H1 (cell line): ENCODE measurements at regions not wholly inside any gene's neighbourhood (a gene's known extent, or its start where the extent isn't known, plus 50 kb on each side); places are given as distances from the start of the nearest gene placed in this dataset.

ENCODE experiments used
- ATF3 ChIP-seq: IDR thresholded peaks from 2 replicates; pipeline ENCODE4 v1.6.1; 2011; ENCODE audit warnings: low read depth, mild to moderate bottlenecking, low read length; ENCODE audit not compliant: insufficient read depth
- CHD1 ChIP-seq: IDR thresholded peaks from 2 replicates; pipeline ENCODE4 v1.6.1; 2012; ENCODE audit warnings: low read depth, low read length, improper control_type of control experiment
- CHD2 ChIP-seq: IDR thresholded peaks from 2 replicates; pipeline ENCODE4 v1.6.1; 2012; ENCODE audit warnings: low read length, improper control_type of control experiment
- GABPA ChIP-seq: IDR thresholded peaks from 2 replicates; pipeline ENCODE4 v1.6.1; 2011; ENCODE audit warnings: mild to moderate bottlenecking, low read length, moderate library complexity, borderline replicate concordance; ENCODE audit not compliant: insufficient read depth
- GTF2F1 ChIP-seq: IDR thresholded peaks from 2 replicates; pipeline ENCODE4 v1.6.1; 2012; ENCODE audit warnings: low read depth, low read length, improper control_type of control experiment, borderline replicate concordance
- HDAC2 ChIP-seq, 2 experiments: fragments of 300-600 bp in 1 of 2; sonication (generic) in 1 of 2; IDR thresholded peaks; 2 replicates each; pipeline ENCODE4 v1.6.1; 2011 to 2012; ENCODE audit warnings: low read depth in 2 of 2, low read length in 2 of 2, mild to moderate bottlenecking in 2 of 2, moderate library complexity in 2 of 2, borderline replicate concordance in 1 of 2, inconsistent platforms in 1 of 2
- KDM4A ChIP-seq: IDR thresholded peaks from one replicate; pipeline ENCODE4 v1.7.1; 2012; ENCODE audit warnings: low read depth, mild to moderate bottlenecking, moderate library complexity, low read length, inconsistent platforms; ENCODE audit not compliant: severe bottlenecking
- PHF8 ChIP-seq: fragments of 200-600 bp; sonication (generic); conservative IDR thresholded peaks from 2 replicates; pipeline ENCODE4 v1.7.1; 2012; ENCODE audit warnings: low read depth, mild to moderate bottlenecking, inconsistent platforms, low read length, moderate library complexity
- POLR2AphosphoS5 ChIP-seq: IDR thresholded peaks from 2 replicates; pipeline ENCODE4 v1.6.1; 2011; ENCODE audit warnings: low read depth, low read length
- RXRA ChIP-seq: IDR thresholded peaks from 2 replicates; pipeline ENCODE4 v1.6.1; 2011; ENCODE audit warnings: low read depth, mild to moderate bottlenecking, low read length, moderate library complexity; ENCODE audit not compliant: insufficient read depth
- SIRT6 ChIP-seq: IDR thresholded peaks from one replicate; pipeline ENCODE4 v1.7.1; 2012; ENCODE audit warnings: low read length, inconsistent platforms
- SP4 ChIP-seq: IDR thresholded peaks from 2 replicates; pipeline ENCODE4 v1.6.1; 2012; ENCODE audit warnings: low read length, inconsistent platforms
- SUZ12 ChIP-seq: fragments of 200-600 bp; sonication (generic); IDR thresholded peaks from 2 replicates; pipeline ENCODE4 v1.6.1; 2012; ENCODE audit warnings: mild to moderate bottlenecking, inconsistent platforms, low read length, moderate library complexity, mixed read lengths
- TAF7 ChIP-seq: optimal IDR thresholded peaks from 2 replicates; pipeline ENCODE3; 2011; ENCODE audit warnings: low read depth, mild to moderate bottlenecking, inconsistent platforms, low read length, moderate library complexity, borderline replicate concordance
- TBP ChIP-seq: IDR thresholded peaks from 2 replicates; pipeline ENCODE4 v1.6.1; 2011; ENCODE audit warnings: low read depth, low read length, improper control_type of control experiment
- TCF12 ChIP-seq: IDR thresholded peaks from 2 replicates; pipeline ENCODE4 v1.6.1; 2011; ENCODE audit warnings: low read depth, mild to moderate bottlenecking, low read length
- USF2 ChIP-seq: IDR thresholded peaks from 2 replicates; pipeline ENCODE4 v1.6.1; 2011; ENCODE audit warnings: low read length, improper control_type of control experiment
- YY1 ChIP-seq: IDR thresholded peaks from 2 replicates; pipeline ENCODE4 v1.6.1; 2011; ENCODE audit warnings: low read depth, mild to moderate bottlenecking, low read length

GRCh38 chr2:70381821-70382220 is 80.0 kb upstream of the FAM136A start (continued):
- no peak for TF ChIP-seq CHD1
- TF ChIP-seq SUZ12, result no peak
- no peak for TF ChIP-seq ATF3
- no peak for TF ChIP-seq TAF7
- TF ChIP-seq RXRA, result no peak
- TF ChIP-seq GABPA, result no peak
- no peak for TF ChIP-seq CHD2
- no peak for TF ChIP-seq KDM4A
- no peak for TF ChIP-seq SIRT6
- no peak for TF ChIP-seq PHF8
- no peak for TF ChIP-seq GTF2F1
- no peak for TF ChIP-seq POLR2AphosphoS5
- no peak for TF ChIP-seq TBP
- no peak for TF ChIP-seq USF2
- no peak for TF ChIP-seq YY1
- no peak for TF ChIP-seq TCF12
- TF ChIP-seq SP4, result no peak
- TF ChIP-seq HDAC2 (IDR thresholded peaks at IDR 0.05; ENCODE audit: borderline replicate concordance in 1 of 2, low read depth in 2 of 2, low read length in 2 of 2), result no peak
